HepG2 (cell line): ENCODE measurements at regions not wholly inside any gene's neighbourhood (a gene's known extent, or its start where the extent isn't known, plus 50 kb on each side); places are given as distances from the start of the nearest gene placed in this dataset.

Experiments
- MAFK ChIP-seq, 2 experiments: IDR thresholded peaks in 1 of 2; conservative IDR thresholded peaks in 1 of 2; 2 replicates each; pipeline ENCODE4 v1.6.1; 2011; ENCODE audit warnings: improper control_type of control experiment in 2 of 2, low read length in 2 of 2
- NR1H2 ChIP-seq: sonication (generic); formaldehyde crosslinking; IDR thresholded peaks from 2 replicates; pipeline ENCODE4 v1.8.1; 2022; ENCODE audit warnings: low read depth, missing genetic modification reagents, borderline replicate concordance
- NR2C2 ChIP-seq: sonication (generic); formaldehyde crosslinking; IDR thresholded peaks from 2 replicates; pipeline ENCODE4 v1.4.0; 2020; ENCODE audit warnings: missing genetic modification reagents, mild to moderate bottlenecking, moderate library complexity, borderline replicate concordance
- POGK ChIP-seq: sonication (generic); formaldehyde crosslinking; conservative IDR thresholded peaks from 2 replicates; pipeline ENCODE4 v1.8.0; 2022; ENCODE audit warnings: mild to moderate bottlenecking, moderate library complexity, missing genetic modification reagents
- SMARCC2 ChIP-seq: fragments of 450-650 bp; IDR thresholded peaks from 2 replicates; pipeline ENCODE4 v1.6.1; 2017; ENCODE audit warnings: antibody characterized with exemption, mild to moderate bottlenecking
- TGIF2 ChIP-seq: IDR thresholded peaks from 2 replicates; pipeline ENCODE4 v1.6.1; 2016; ENCODE audit warnings: control low read depth, missing compliant biosample characterization
- ZBTB7B ChIP-seq: sonication (generic); formaldehyde crosslinking; IDR thresholded peaks from 2 replicates; pipeline ENCODE4 v1.4.0; 2020; ENCODE audit warnings: missing genetic modification reagents
- ZNF501 ChIP-seq: sonication (generic); formaldehyde crosslinking; IDR thresholded peaks from 2 replicates; pipeline ENCODE4 v1.5.1; 2020; ENCODE audit warnings: mild to moderate bottlenecking, moderate library complexity, missing genetic modification reagents
- ZNF530 ChIP-seq: sonication (generic); formaldehyde crosslinking; IDR thresholded peaks from 2 replicates; pipeline ENCODE4 v1.5.0; 2020; ENCODE audit warnings: low read depth, mild to moderate bottlenecking, missing genetic modification reagents
- ZNF557 ChIP-seq: sonication (generic); formaldehyde crosslinking; IDR thresholded peaks from 2 replicates; pipeline ENCODE4 v1.4.0; 2020; ENCODE audit warnings: missing genetic modification reagents
- ZNF558 ChIP-seq: sonication (generic); formaldehyde crosslinking; IDR thresholded peaks from 2 replicates; pipeline ENCODE4 v1.9.0; 2022; ENCODE audit warnings: mild to moderate bottlenecking, missing genetic modification reagents, borderline replicate concordance
- ZNF615 ChIP-seq: sonication (generic); formaldehyde crosslinking; IDR thresholded peaks from 2 replicates; pipeline ENCODE4 v1.5.0; 2020; ENCODE audit warnings: mild to moderate bottlenecking, missing genetic modification reagents, borderline replicate concordance
- ZNF772 ChIP-seq: sonication (generic); formaldehyde crosslinking; IDR thresholded peaks from 2 replicates; pipeline ENCODE4 v1.5.0; 2020; ENCODE audit warnings: mild to moderate bottlenecking, missing genetic modification reagents
- ZSCAN22 ChIP-seq: sonication (generic); formaldehyde crosslinking; IDR thresholded peaks from 2 replicates; pipeline ENCODE4 v1.4.0; 2020; ENCODE audit warnings: mild to moderate bottlenecking, missing genetic modification reagents
- TF ChIP-seq, protein P1 (sequence below): sonication (generic); formaldehyde crosslinking; IDR thresholded peaks from 2 replicates; pipeline ENCODE4 v1.5.1; 2020; ENCODE audit warnings: missing genetic modification reagents, mild to moderate bottlenecking, borderline replicate concordance
- TF ChIP-seq, protein P2 (sequence below): sonication (generic); formaldehyde crosslinking; IDR thresholded peaks from 2 replicates; pipeline ENCODE4 v1.8.0; 2022; ENCODE audit warnings: missing genetic modification reagents, mild to moderate bottlenecking, inconsistent platforms, borderline replicate concordance
- TF ChIP-seq, protein P3 (sequence below): sonication (generic); formaldehyde crosslinking; IDR thresholded peaks from 2 replicates; pipeline ENCODE4 v1.4.0; 2020; ENCODE audit warnings: mild to moderate bottlenecking, missing genetic modification reagents

DNA sequence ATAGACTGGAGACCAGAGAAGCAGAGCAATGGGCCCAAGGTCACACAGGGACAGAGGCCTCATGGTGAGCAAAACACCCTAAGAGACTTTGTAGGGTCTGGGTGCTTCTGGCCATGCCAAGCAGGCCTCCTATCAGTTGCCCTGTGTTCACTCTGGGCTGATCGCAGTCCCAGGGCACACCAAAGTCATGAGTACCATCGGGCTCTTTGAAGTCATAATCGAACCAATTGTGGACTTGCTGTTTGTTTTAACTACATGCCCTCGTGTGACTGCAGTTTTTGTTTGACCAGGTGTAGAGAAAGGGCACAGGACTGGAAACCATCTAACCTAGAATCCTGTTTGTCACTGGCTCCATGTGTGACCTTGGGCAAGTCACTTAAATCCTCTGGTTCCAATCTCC lies 172.5 kb upstream of the CPEB2 start (continued):
- TF ChIP-seq ZNF557 (CRISPR knock-in tag) (no peak), POGK (CRISPR knock-in tag) (no peak), ZNF501 (CRISPR knock-in tag) (no peak), ZSCAN22 (no peak), TGIF2 (no peak), NR1H2 (no peak), ZNF615 (CRISPR knock-in tag) (no peak), ZNF558 (no peak), ZNF530 (no peak), SMARCC2 (no peak), ZNF772 (CRISPR knock-in tag) (no peak), ZBTB7B (CRISPR knock-in tag) (no peak), NR2C2 (CRISPR knock-in tag) (no peak), MAFK (conservative IDR thresholded peaks at IDR 0.05 in 1 of 2, IDR thresholded peaks at IDR 0.05 in 1 of 2; ENCODE audit: low read length in 2 of 2) (no peak)
- TF ChIP-seq, protein P1, sequence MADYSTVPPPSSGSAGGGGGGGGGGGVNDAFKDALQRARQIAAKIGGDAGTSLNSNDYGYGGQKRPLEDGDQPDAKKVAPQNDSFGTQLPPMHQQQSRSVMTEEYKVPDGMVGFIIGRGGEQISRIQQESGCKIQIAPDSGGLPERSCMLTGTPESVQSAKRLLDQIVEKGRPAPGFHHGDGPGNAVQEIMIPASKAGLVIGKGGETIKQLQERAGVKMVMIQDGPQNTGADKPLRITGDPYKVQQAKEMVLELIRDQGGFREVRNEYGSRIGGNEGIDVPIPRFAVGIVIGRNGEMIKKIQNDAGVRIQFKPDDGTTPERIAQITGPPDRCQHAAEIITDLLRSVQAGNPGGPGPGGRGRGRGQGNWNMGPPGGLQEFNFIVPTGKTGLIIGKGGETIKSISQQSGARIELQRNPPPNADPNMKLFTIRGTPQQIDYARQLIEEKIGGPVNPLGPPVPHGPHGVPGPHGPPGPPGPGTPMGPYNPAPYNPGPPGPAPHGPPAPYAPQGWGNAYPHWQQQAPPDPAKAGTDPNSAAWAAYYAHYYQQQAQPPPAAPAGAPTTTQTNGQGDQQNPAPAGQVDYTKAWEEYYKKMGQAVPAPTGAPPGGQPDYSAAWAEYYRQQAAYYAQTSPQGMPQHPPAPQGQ (CRISPR knock-in tag), result no peak
- TF ChIP-seq, protein P2, sequence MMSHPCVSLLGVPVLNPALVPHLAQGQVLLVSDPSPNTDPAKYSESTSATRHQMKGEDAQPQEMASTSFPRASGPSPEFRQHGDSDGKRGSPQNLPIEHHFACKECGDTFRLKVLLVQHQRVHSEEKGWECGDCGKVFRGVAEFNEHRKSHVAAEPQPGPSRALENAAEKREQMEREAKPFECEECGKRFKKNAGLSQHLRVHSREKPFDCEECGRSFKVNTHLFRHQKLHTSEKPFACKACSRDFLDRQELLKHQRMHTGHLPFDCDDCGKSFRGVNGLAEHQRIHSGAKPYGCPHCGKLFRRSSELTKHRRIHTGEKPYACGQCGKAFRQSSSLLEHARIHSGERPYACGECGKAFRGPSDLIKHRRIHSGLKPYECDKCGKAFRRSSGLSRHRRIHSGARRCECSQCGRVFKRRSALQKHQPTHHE (CRISPR knock-in tag), result no peak
- TF ChIP-seq, protein P3, sequence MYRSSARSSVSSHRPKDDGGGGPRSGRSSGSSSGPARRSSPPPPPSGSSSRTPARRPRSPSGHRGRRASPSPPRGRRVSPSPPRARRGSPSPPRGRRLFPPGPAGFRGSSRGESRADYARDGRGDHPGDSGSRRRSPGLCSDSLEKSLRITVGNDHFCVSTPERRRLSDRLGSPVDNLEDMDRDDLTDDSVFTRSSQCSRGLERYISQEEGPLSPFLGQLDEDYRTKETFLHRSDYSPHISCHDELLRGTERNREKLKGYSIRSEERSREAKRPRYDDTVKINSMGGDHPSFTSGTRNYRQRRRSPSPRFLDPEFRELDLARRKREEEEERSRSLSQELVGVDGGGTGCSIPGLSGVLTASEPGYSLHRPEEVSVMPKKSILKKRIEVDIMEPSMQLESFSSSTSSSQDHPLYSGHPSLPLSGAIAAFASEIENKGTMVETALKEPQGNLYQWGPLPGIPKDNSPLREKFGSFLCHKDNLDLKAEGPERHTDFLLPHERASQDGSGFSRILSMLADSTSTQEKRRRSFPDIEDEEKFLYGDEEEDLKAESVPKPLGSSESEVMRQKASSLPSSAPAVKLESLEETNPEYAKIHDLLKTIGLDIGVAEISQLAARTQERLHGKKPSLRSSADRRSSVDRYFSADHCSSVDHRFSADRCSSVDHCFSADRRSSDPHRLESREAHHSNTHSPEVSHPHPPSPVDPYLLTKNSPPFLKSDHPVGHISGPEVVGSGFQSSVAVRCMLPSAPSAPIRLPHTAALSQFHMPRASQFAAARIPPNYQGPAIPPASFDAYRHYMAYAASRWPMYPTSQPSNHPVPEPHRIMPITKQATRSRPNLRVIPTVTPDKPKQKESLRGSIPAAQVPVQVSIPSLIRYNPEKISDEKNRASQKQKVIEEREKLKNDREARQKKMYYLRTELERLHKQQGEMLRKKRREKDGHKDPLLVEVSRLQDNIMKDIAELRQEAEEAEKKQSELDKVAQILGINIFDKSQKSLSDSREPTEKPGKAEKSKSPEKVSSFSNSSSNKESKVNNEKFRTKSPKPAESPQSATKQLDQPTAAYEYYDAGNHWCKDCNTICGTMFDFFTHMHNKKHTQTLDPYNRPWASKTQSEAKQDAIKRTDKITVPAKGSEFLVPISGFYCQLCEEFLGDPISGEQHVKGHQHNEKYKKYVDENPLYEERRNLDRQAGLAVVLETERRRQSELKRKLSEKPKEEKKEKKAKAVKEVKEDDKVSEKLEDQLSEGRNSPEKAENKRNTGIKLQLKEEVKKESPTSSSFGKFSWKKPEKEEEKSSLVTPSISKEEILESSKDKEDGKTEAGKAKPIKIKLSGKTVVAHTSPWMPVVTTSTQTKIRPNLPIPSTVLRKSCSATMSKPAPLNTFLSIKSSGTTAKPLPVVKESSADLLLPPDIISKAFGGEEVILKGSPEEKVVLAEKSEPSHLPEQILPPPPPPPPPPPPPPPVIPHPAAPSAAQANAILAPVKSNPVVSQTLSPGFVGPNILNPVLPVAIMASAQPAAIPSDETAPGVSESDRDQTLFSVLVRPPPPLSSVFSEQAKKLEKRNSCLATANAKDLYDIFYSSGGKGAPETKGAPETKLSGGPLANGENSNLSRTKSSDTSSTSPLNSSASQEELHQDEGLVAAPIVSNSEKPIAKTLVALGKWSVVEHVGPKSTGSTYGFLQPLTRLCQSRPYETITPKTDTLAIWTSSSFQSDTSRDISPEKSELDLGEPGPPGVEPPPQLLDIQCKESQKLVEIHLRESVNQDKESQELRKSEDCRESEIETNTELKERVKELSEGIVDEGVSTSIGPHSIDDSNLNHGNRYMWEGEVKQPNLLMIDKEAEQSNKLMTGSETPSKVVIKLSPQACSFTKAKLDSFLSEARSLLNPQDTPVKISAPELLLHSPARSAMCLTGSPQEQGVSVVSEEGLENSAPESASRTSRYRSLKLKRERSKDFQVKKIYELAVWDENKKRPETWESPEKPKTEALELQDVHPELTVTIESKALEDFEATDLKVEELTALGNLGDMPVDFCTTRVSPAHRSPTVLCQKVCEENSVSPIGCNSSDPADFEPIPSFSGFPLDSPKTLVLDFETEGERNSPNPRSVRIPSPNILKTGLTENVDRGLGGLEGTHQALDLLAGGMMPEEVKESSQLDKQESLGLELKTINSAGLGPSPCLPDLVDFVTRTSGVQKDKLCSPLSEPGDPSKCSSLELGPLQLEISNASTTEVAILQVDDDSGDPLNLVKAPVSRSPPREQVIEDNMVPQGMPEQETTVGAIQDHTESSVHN, result no peak
